IMR-90 (cell line): ENCODE measurements at regions not wholly inside any gene's neighbourhood (a gene's known extent, or its start where the extent isn't known, plus 50 kb on each side); places are given as distances from the start of the nearest gene placed in this dataset.

Source experiments
- ATAC-seq: fragments of 200-7000 bp; cut with Tn5 transposase; 2 replicates; pipeline ENCODE4 v1.9.1; 2020; ENCODE audit warnings: low read depth, mild to moderate bottlenecking, moderate library complexity
- BruUV-seq: library from RNA; stranded (reverse); fragments of 400-500 nt; replicated peaks from 2 replicates; lab custom pipeline; 2021; lab: Mats Ljungman, UMichigan
- CTCF ChIA-PET: fragments of 300-600 bp; formaldehyde crosslinking; extraction: SDS; loops from one replicate; lab custom pipeline; 2021; ENCODE audit warnings: antibody characterized with exemption; lab: Yijun Ruan, JAX
- POLR2A ChIA-PET: fragments of 300-600 bp; sonication (Branson Sonifier 250); formaldehyde crosslinking; loops from one replicate; lab custom pipeline; 2022; ENCODE audit warnings: antibody characterized with exemption; ENCODE audit not compliant: unreplicated experiment; lab: Charles Lee
- DNase-seq: peaks from one replicate; pipeline ENCODE4 v3.0.0; 2013
- H2AFZ ChIP-seq: replicated peaks from 2 replicates; pipeline ENCODE3; 2013; ENCODE audit warnings: low read length, mild to moderate bottlenecking; ENCODE audit not compliant: poor library complexity
- H2AK5ac ChIP-seq: 2 replicates; pipeline ENCODE4 v1.6.1; 2013; ENCODE audit warnings: low read depth, low read length, inconsistent platforms
- H2AK9ac ChIP-seq: replicated peaks from 2 replicates; pipeline ENCODE3; 2013; ENCODE audit warnings: mild to moderate bottlenecking, low read depth, low read length, moderate library complexity; ENCODE audit not compliant: poor library complexity
- H2BK120ac ChIP-seq: 2 replicates; pipeline ENCODE4 v1.6.1; 2013; ENCODE audit warnings: low read depth, low read length, inconsistent platforms
- H2BK15ac ChIP-seq: 3 replicates; pipeline ENCODE4 v1.6.1; 2013; ENCODE audit warnings: low read depth, low read length, inconsistent platforms
- H2BK20ac ChIP-seq: 2 replicates; pipeline ENCODE4 v1.6.1; 2013; ENCODE audit warnings: low read depth, mild to moderate bottlenecking, inconsistent platforms, low read length, moderate library complexity
- H2BK5ac ChIP-seq: 2 replicates; pipeline ENCODE4 v1.6.1; 2013; ENCODE audit warnings: mild to moderate bottlenecking, low read depth, low read length, inconsistent platforms; ENCODE audit not compliant: poor library complexity, severe bottlenecking
- H3K14ac ChIP-seq: replicated peaks from 2 replicates; pipeline ENCODE4 v1.6.1; 2013; ENCODE audit warnings: low read depth, low read length, inconsistent platforms
- H3K18ac ChIP-seq: 2 replicates; pipeline ENCODE4 v1.6.1; 2013; ENCODE audit warnings: low read depth, low read length, control low read depth
- H3K23ac ChIP-seq: 2 replicates; pipeline ENCODE4 v1.6.1; 2013; ENCODE audit warnings: low read depth, low read length, inconsistent platforms
- H3K27ac ChIP-seq: 2 replicates; pipeline ENCODE4 v1.5.1; 2013; ENCODE audit warnings: mild to moderate bottlenecking, control low read depth, low read length; ENCODE audit not compliant: insufficient read depth
- H3K27me3 ChIP-seq: 2 replicates; pipeline ENCODE4 v1.6.1; 2013; ENCODE audit warnings: low read length; ENCODE audit not compliant: control insufficient read depth, insufficient read depth
- H3K36me3 ChIP-seq: 2 replicates; pipeline ENCODE4 v1.6.1; 2013; ENCODE audit warnings: low read length, mixed read lengths; ENCODE audit not compliant: control insufficient read depth, insufficient read depth
- H3K4ac ChIP-seq: 2 replicates; pipeline ENCODE4 v1.6.1; 2013; ENCODE audit warnings: low read depth, low read length, inconsistent platforms
- H3K4me1 ChIP-seq: 2 replicates; pipeline ENCODE4 v1.6.1; 2013; ENCODE audit warnings: low read length, mixed read lengths; ENCODE audit not compliant: control insufficient read depth, insufficient read depth
- H3K4me2 ChIP-seq: 2 replicates; pipeline ENCODE4 v1.6.1; 2013; ENCODE audit warnings: low read depth, mild to moderate bottlenecking, control low read depth, low read length, moderate library complexity
- H3K4me3 ChIP-seq: 2 replicates; pipeline ENCODE4 v1.5.1; 2013; ENCODE audit warnings: low read depth, mild to moderate bottlenecking, control low read depth, low read length, moderate library complexity; ENCODE audit not compliant: insufficient read depth
- H3K56ac ChIP-seq: 2 replicates; pipeline ENCODE4 v1.6.1; 2013; ENCODE audit warnings: low read length, inconsistent platforms; ENCODE audit not compliant: insufficient read depth; ENCODE audit errors: extremely low read depth
- H3K79me1 ChIP-seq, 2 experiments: 2 replicates each; pipeline ENCODE4 v1.6.1; 2013; ENCODE audit warnings: low read length in 2 of 2, inconsistent platforms in 1 of 2, low read depth in 1 of 2
- H3K9ac ChIP-seq: 2 replicates; pipeline ENCODE4 v1.6.1; 2013; ENCODE audit warnings: low read depth, low read length, control low read depth
- H3K9me1 ChIP-seq: 2 replicates; pipeline ENCODE4 v1.6.1; 2013; ENCODE audit warnings: low read length, inconsistent platforms; ENCODE audit not compliant: insufficient read depth
- H3K9me3 ChIP-seq: 2 replicates; pipeline ENCODE4 v1.6.1; 2013; ENCODE audit warnings: low read length; ENCODE audit not compliant: control insufficient read depth, insufficient read depth
- H4K20me1 ChIP-seq: 2 replicates; pipeline ENCODE4 v1.6.1; 2013; ENCODE audit warnings: low read length, inconsistent platforms; ENCODE audit not compliant: insufficient read depth
- H4K5ac ChIP-seq: 2 replicates; pipeline ENCODE4 v1.6.1; 2013; ENCODE audit warnings: mild to moderate bottlenecking, low read depth, low read length, control low read depth
- H4K8ac ChIP-seq, 2 experiments: 2 replicates each; pipeline ENCODE4 v1.6.1; 2013; ENCODE audit warnings: low read depth in 2 of 2, low read length in 2 of 2, control low read depth in 1 of 2, inconsistent platforms in 1 of 2
- H4K91ac ChIP-seq: 2 replicates; pipeline ENCODE4 v1.6.1; 2013; ENCODE audit warnings: low read depth, low read length, inconsistent platforms; ENCODE audit not compliant: insufficient read depth
- BHLHE40 ChIP-seq: fragments of 150-350 bp; IDR thresholded peaks from 2 replicates; pipeline ENCODE4 v1.6.1; 2016; ENCODE audit warnings: mild to moderate bottlenecking, low read depth, low read length
- CEBPB ChIP-seq: IDR thresholded peaks from 2 replicates; pipeline ENCODE4 v1.6.1; 2012; ENCODE audit warnings: low read depth, low read length, improper control_type of control experiment
- CTCF ChIP-seq: conservative IDR thresholded peaks from 2 replicates; pipeline ENCODE4 v1.5.1; 2012; ENCODE audit warnings: mild to moderate bottlenecking, low read depth, low read length, improper control_type of control experiment
- ELK1 ChIP-seq: fragments of 150-350 bp; IDR thresholded peaks from 2 replicates; pipeline ENCODE4 v1.6.1; 2016; ENCODE audit warnings: low read depth, mild to moderate bottlenecking, low read length, moderate library complexity, borderline replicate concordance
- FOS ChIP-seq: fragments of 150-350 bp; IDR thresholded peaks from 2 replicates; pipeline ENCODE4 v1.6.1; 2016; ENCODE audit warnings: low read depth, low read length
- MAFK ChIP-seq: IDR thresholded peaks from 2 replicates; pipeline ENCODE4 v1.6.1; 2012; ENCODE audit warnings: low read depth, low read length, improper control_type of control experiment
- MAZ ChIP-seq: IDR thresholded peaks from 2 replicates; pipeline ENCODE4 v1.6.1; 2012; ENCODE audit warnings: low read depth, mild to moderate bottlenecking, low read length, improper control_type of control experiment, moderate library complexity, borderline replicate concordance
- MXI1 ChIP-seq: IDR thresholded peaks from 2 replicates; pipeline ENCODE4 v1.6.1; 2012; ENCODE audit warnings: low read depth, mild to moderate bottlenecking, low read length, moderate library complexity, borderline replicate concordance
- NFE2L2 ChIP-seq: fragments of 150-350 bp; IDR thresholded peaks from 2 replicates; pipeline ENCODE4 v1.6.1; 2016; ENCODE audit warnings: low read depth, mild to moderate bottlenecking, low read length
- POLR2A ChIP-seq: IDR thresholded peaks from 2 replicates; pipeline ENCODE4 v1.6.1; 2012; ENCODE audit warnings: mild to moderate bottlenecking, low read depth, low read length
- RAD21 ChIP-seq: IDR thresholded peaks from 2 replicates; pipeline ENCODE4 v1.6.1; 2012; ENCODE audit warnings: low read length, improper control_type of control experiment
- dilution Hi-C: fragments of 300-500 bp; cut with HindIII; formaldehyde crosslinking; loops from one replicate; pipeline ENCODE4 v1.14.3; 2018; ENCODE audit warnings: low sequenced_read_pairs; ENCODE audit not compliant: unreplicated experiment
- in situ Hi-C: fragments of 300-500 bp; cut with MboI; formaldehyde crosslinking; loops from 3 replicates; pipeline ENCODE4 v1.14.3; 2019; ENCODE audit warnings: low sequenced_read_pairs, inconsistent platforms, mixed read lengths
- intact Hi-C: fragments of 100-400 bp; cut with micrococcal nuclease; formaldehyde crosslinking; loops from 2 replicates; pipeline ENCODE4 v1.10.0; 2022

- Histone ChIP-seq H3K14ac (no peak overlapping the region), H2AK9ac (no peak overlapping the region), H3K4me1 (no peaks in the 10 kb centered on the region), H3K9me1 (no peaks in the 10 kb centered on the region), H2BK120ac (no peak overlapping the region), H3K23ac (no peak overlapping the region), H3K4me2 (no peak overlapping the region), H3K9ac (no peak overlapping the region), H3K56ac (no peak overlapping the region), H2BK15ac (no peak overlapping the region), H3K27ac (no peak overlapping the region), H2AK5ac (no peak overlapping the region), H3K18ac (no peak overlapping the region), H3K79me1 (no peaks in the 10 kb centered on the region), H2BK5ac (no peak overlapping the region), H4K20me1 (no peaks in the 10 kb centered on the region), H3K27me3 (no peaks in the 10 kb centered on the region), H4K8ac (no peak overlapping the region), H4K5ac (no peak overlapping the region), H4K91ac (no peak overlapping the region), H3K9me3 (no peaks in the 10 kb centered on the region), H3K4me3 (no peak overlapping the region), H2BK20ac (no peak overlapping the region), H2AFZ (no peak overlapping the region), H3K36me3 (no peaks in the 10 kb centered on the region), H3K4ac (no peak overlapping the region)
- BruUV-seq, result no TSS peak
- TF ChIP-seq FOS, result no peak
- TF ChIP-seq POLR2A, result no peak
- TF ChIP-seq BHLHE40, result no peak
- no peak for TF ChIP-seq NFE2L2
- no peak for TF ChIP-seq CTCF
- no peak for TF ChIP-seq MXI1
- no peak for TF ChIP-seq MAFK
- no peak for TF ChIP-seq ELK1
- no peak for TF ChIP-seq CEBPB
- no peak for TF ChIP-seq MAZ
- no peak for TF ChIP-seq RAD21
- CTCF ChIA-PET, result no interaction called here
- dilution Hi-C loops, result no loop called here
- DNase-seq (no peak), ATAC-seq (no peak)
- in situ Hi-C loops, result no loop called here
- POLR2A ChIA-PET, result no interaction called here
- intact Hi-C loops, result no loop called here
Measured at GRCh38 chr12:60930151-60930550, 1330.1 kb upstream of the USP15 start.
